ENCODE measurements at regions not wholly inside any gene's neighbourhood (a gene's known extent, or its start where the extent isn't known, plus 50 kb on each side); places are given as distances from the start of the nearest gene placed in this dataset.

DNA sequence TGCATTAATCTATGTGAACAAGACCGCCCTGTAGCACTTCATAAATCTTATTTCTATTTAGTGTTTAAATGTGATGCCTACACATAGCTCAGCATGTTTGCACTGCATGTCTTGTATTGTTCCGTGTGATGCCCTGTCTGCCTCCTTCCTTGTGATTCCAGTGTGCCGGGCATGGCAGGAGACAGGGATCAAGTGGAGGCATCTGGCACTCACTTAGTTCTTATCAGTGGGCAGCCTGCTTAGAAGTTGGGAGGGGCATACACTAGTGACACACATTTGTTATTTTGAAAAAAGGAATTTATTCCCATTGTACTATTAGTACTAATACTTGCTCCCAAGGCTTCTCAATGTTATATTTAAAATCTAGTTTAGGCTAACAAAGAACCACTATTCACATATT lies 176.4 kb downstream of the KCNA5 start:
- H3K9me3 ChIP-seq (replicated peaks in 1 of 2; ENCODE audit: control insufficient read depth in 1 of 2, insufficient read depth in 1 of 2, low read length in 2 of 2) = no peaks in the 10 kb centered on the region
- H3K4me3 ChIP-seq (replicated peaks in 1 of 3; ENCODE audit: low read depth in 2 of 3, low read length in 3 of 3) = no peak overlapping the region
- H3K36me3 ChIP-seq (replicated peaks in 1 of 2; ENCODE audit: control insufficient read depth in 1 of 2, insufficient read depth in 2 of 2, low read length in 2 of 2) = no peaks in the 10 kb centered on the region
- TF ChIP-seq, protein P1, sequence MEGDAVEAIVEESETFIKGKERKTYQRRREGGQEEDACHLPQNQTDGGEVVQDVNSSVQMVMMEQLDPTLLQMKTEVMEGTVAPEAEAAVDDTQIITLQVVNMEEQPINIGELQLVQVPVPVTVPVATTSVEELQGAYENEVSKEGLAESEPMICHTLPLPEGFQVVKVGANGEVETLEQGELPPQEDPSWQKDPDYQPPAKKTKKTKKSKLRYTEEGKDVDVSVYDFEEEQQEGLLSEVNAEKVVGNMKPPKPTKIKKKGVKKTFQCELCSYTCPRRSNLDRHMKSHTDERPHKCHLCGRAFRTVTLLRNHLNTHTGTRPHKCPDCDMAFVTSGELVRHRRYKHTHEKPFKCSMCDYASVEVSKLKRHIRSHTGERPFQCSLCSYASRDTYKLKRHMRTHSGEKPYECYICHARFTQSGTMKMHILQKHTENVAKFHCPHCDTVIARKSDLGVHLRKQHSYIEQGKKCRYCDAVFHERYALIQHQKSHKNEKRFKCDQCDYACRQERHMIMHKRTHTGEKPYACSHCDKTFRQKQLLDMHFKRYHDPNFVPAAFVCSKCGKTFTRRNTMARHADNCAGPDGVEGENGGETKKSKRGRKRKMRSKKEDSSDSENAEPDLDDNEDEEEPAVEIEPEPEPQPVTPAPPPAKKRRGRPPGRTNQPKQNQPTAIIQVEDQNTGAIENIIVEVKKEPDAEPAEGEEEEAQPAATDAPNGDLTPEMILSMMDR (IDR thresholded peaks at IDR 0.05) = no peak
- no peaks in the 10 kb centered on the region for H4K20me1 ChIP-seq (ENCODE audit: insufficient read depth, low read length)
- H3K4me2 ChIP-seq (replicated peaks; ENCODE audit: extremely low read depth, low read length, poor library complexity, severe bottlenecking) = no peak overlapping the region
- intact Hi-C loops (cut with micrococcal nuclease) = no loop called here
- no peaks in the 10 kb centered on the region for H3K79me2 ChIP-seq (ENCODE audit: insufficient read depth, low read length)
- H3K9me3 Mint-ChIP-seq = peaks cover 0 to 2% (median 0%) of the 10 kb centered on the region in 7 donors
- H3K27me3 ChIP-seq (ENCODE audit: control insufficient read depth in 2 of 2, insufficient read depth in 2 of 2, low read length in 2 of 2) = no peaks in the 10 kb centered on the region
- no peak overlapping the region for H3K9ac ChIP-seq (ENCODE audit: insufficient read depth, low read length, poor library complexity, severe bottlenecking)
- DNase-seq = no peak
- peaks cover 0 to 5% (median 4%) of the 10 kb centered on the region in 3 donors for H3K27me3 Mint-ChIP-seq (ENCODE audit: low read depth in 3 of 3)
- H3K4me1 Mint-ChIP-seq = no peaks in the 10 kb centered on the region
- H3K27ac ChIP-seq (ENCODE audit: low read depth in 1 of 2, low read length in 2 of 2) = no peak overlapping the region
- no peak overlapping the region for H2AFZ ChIP-seq (ENCODE audit: insufficient read depth, low read depth, low read length, poor library complexity, severe bottlenecking)
- no peak overlapping the region for H3K4me3 Mint-ChIP-seq
- H3K27ac Mint-ChIP-seq = no peak overlapping the region
- no peaks in the 10 kb centered on the region for H3K36me3 Mint-ChIP-seq
- 84% methylated on average over 2 of the region's 3 CpGs for WGBS (ENCODE audit: insufficient coverage)
- no peaks in the 10 kb centered on the region for H3K4me1 ChIP-seq (ENCODE audit: control insufficient read depth in 1 of 2, insufficient read depth in 2 of 2, low read length in 2 of 2)

DNA sequence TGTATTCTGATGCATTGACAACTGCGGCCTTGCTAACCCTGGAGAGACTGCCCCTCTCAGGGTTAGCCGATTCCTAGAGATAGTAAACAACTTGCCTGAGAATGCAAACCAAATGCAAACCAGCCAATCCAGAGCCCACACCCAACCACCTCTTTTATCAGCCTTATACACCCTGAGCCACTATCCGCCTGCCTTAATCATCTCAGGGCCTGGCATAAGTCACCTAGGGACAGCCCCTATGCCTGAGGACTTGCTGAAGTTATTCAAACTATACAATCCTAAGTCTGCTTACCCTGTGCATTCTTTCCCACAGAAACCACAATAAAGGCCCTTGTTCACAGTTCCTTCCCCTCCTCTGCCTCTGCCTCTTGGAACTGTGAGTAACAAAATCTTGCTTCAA lies 177.2 kb downstream of the KCNA5 start:
- Histone ChIP-seq H3K9me3 (replicated peaks in 1 of 2; ENCODE audit: control insufficient read depth in 1 of 2, insufficient read depth in 1 of 2, low read length in 2 of 2) (no peaks in the 10 kb centered on the region), H2AFZ (ENCODE audit: insufficient read depth, low read depth, low read length, poor library complexity, severe bottlenecking) (no peak overlapping the region), H3K9ac (ENCODE audit: insufficient read depth, low read length, poor library complexity, severe bottlenecking) (no peak overlapping the region), H3K4me2 (replicated peaks; ENCODE audit: extremely low read depth, low read length, poor library complexity, severe bottlenecking) (no peak overlapping the region), H3K4me3 (replicated peaks in 1 of 3; ENCODE audit: low read depth in 2 of 3, low read length in 3 of 3) (no peak overlapping the region), H3K36me3 (replicated peaks in 1 of 2; ENCODE audit: control insufficient read depth in 1 of 2, insufficient read depth in 2 of 2, low read length in 2 of 2) (no peaks in the 10 kb centered on the region), H4K20me1 (ENCODE audit: insufficient read depth, low read length) (no peaks in the 10 kb centered on the region), H3K4me1 (ENCODE audit: control insufficient read depth in 1 of 2, insufficient read depth in 2 of 2, low read length in 2 of 2) (no peaks in the 10 kb centered on the region), H3K79me2 (ENCODE audit: insufficient read depth, low read length) (no peaks in the 10 kb centered on the region), H3K27me3 (ENCODE audit: control insufficient read depth in 2 of 2, insufficient read depth in 2 of 2, low read length in 2 of 2) (no peaks in the 10 kb centered on the region), H3K27ac (ENCODE audit: low read depth in 1 of 2, low read length in 2 of 2) (no peak overlapping the region)
- TF ChIP-seq, protein P1 (IDR thresholded peaks at IDR 0.05) = no peak
- H3K4me3 Mint-ChIP-seq = no peak overlapping the region
- no peak for DNase-seq
- no peaks in the 10 kb centered on the region for H3K36me3 Mint-ChIP-seq
- H3K4me1 Mint-ChIP-seq = no peaks in the 10 kb centered on the region
- peaks cover 0 to 7% (median 5%) of the 10 kb centered on the region in 3 donors for H3K27me3 Mint-ChIP-seq (ENCODE audit: low read depth in 3 of 3)
- intact Hi-C loops (cut with micrococcal nuclease) = no loop called here
- H3K27ac Mint-ChIP-seq = no peak overlapping the region
- WGBS (ENCODE audit: insufficient coverage) = 62% methylated on average over 3 of the region's 3 CpGs
- H3K9me3 Mint-ChIP-seq = peaks cover 0 to 4% (median 0%) of the 10 kb centered on the region in 7 donors
